Liver (tissue), 8 donors: ENCODE measurements at regions not wholly inside any gene's neighbourhood (a gene's known extent, or its start where the extent isn't known, plus 50 kb on each side); places are given as distances from the start of the nearest gene placed in this dataset.

Source experiments
- DNase-seq: peaks from one replicate; pipeline ENCODE4 v3.0.0-alpha.2; 2017; ENCODE audit warnings: low spot score
- H3K27ac ChIP-seq, 2 donors: one replicate each; pipeline ENCODE4 v1.7.0; 2013; ENCODE audit warnings: inconsistent platforms in 2 of 2, low read length in 2 of 2, control low read depth in 1 of 2, low read depth in 1 of 2, mild to moderate bottlenecking in 1 of 2
- H3K27me3 ChIP-seq, 4 donors: one replicate each; pipeline versions ENCODE4 v1.6.1 to v1.7.0; 2013; ENCODE audit warnings: low read length in 3 of 4, inconsistent platforms in 1 of 4, mild to moderate bottlenecking in 1 of 4, moderate library complexity in 1 of 4; ENCODE audit not compliant: control insufficient read depth in 4 of 4, insufficient read depth in 4 of 4
- H3K36me3 ChIP-seq, 4 donors: one replicate each; pipeline versions ENCODE4 v1.6.1 to v1.7.0; 2013; ENCODE audit warnings: low read length in 3 of 4, mild to moderate bottlenecking in 3 of 4, low read depth in 1 of 4, moderate library complexity in 1 of 4; ENCODE audit not compliant: control insufficient read depth in 4 of 4, insufficient read depth in 3 of 4
- H3K4me1 ChIP-seq, 4 donors: one replicate each; pipeline versions ENCODE4 v1.6.1 to v1.7.0; 2013; ENCODE audit warnings: low read length in 3 of 4, mild to moderate bottlenecking in 3 of 4, moderate library complexity in 1 of 4; ENCODE audit not compliant: control insufficient read depth in 4 of 4, insufficient read depth in 4 of 4
- H3K4me3 ChIP-seq, 3 donors: one replicate each; pipeline versions ENCODE4 v1.6.1 to v1.7.0; 2013; ENCODE audit warnings: low read length in 3 of 3, control low read depth in 1 of 3, low read depth in 1 of 3, mild to moderate bottlenecking in 1 of 3
- H3K9ac ChIP-seq, 2 donors: one replicate each; pipeline ENCODE4 v1.7.0; 2013; ENCODE audit warnings: low read length in 2 of 2, mild to moderate bottlenecking in 2 of 2, moderate library complexity in 2 of 2, control low read depth in 1 of 2, low read depth in 1 of 2
- H3K9me3 ChIP-seq, 4 donors: one replicate each; pipeline versions ENCODE4 v1.6.1 to v1.7.0; 2013; ENCODE audit warnings: low read length in 3 of 4; ENCODE audit not compliant: control insufficient read depth in 4 of 4
- EGR1 ChIP-seq, 2 donors: IDR thresholded peaks; 2 replicates each; pipeline ENCODE4 v1.6.1; 2016 to 2018; ENCODE audit warnings: antibody characterized with exemption in 2 of 2, low read depth in 2 of 2
- FOXA1 ChIP-seq: IDR thresholded peaks from 2 replicates; pipeline ENCODE4 v1.6.1; 2016; ENCODE audit warnings: antibody characterized with exemption
- FOXA2 ChIP-seq: IDR thresholded peaks from 2 replicates; pipeline ENCODE4 v1.6.1; 2016; ENCODE audit warnings: antibody characterized with exemption
- GABPA ChIP-seq, 2 donors: IDR thresholded peaks in 1 of 2; conservative IDR thresholded peaks in 1 of 2; 2 replicates each; pipeline ENCODE4 v1.6.1; 2016; ENCODE audit warnings: antibody characterized with exemption in 2 of 2, mild to moderate bottlenecking in 1 of 2, moderate library complexity in 1 of 2
- HNF4A ChIP-seq, 2 donors: conservative IDR thresholded peaks; 2 replicates each; pipeline ENCODE4 v1.6.1; 2016; ENCODE audit warnings: antibody characterized with exemption in 2 of 2, mild to moderate bottlenecking in 2 of 2
- HNF4G ChIP-seq: IDR thresholded peaks from 2 replicates; pipeline ENCODE4 v1.6.1; 2016; ENCODE audit warnings: antibody characterized with exemption
- JUND ChIP-seq, 2 donors: IDR thresholded peaks; 2 replicates each; pipeline ENCODE4 v1.6.1; 2016; ENCODE audit warnings: antibody characterized with exemption in 2 of 2
- NR2F2 ChIP-seq: IDR thresholded peaks from 2 replicates; pipeline ENCODE4 v1.6.1; 2016; ENCODE audit warnings: antibody characterized with exemption
- RAD21 ChIP-seq, 2 donors: IDR thresholded peaks; 2 replicates each; pipeline ENCODE4 v1.6.1; 2016; ENCODE audit warnings: antibody characterized with exemption in 2 of 2, mild to moderate bottlenecking in 2 of 2
- RXRA ChIP-seq, 2 donors: IDR thresholded peaks; 2 replicates each; pipeline ENCODE4 v1.6.1; 2017 to 2018; ENCODE audit warnings: antibody characterized with exemption in 2 of 2, mild to moderate bottlenecking in 1 of 2
- SP1 ChIP-seq: IDR thresholded peaks from 2 replicates; pipeline ENCODE4 v1.6.1; 2018; ENCODE audit warnings: antibody characterized with exemption, mild to moderate bottlenecking
- TAF1 ChIP-seq: conservative IDR thresholded peaks from 2 replicates; pipeline ENCODE4 v1.6.1; 2016; ENCODE audit warnings: antibody characterized with exemption, mild to moderate bottlenecking
- YY1 ChIP-seq: IDR thresholded peaks from 2 replicates; pipeline ENCODE4 v1.6.1; 2016; ENCODE audit warnings: antibody characterized with exemption, mild to moderate bottlenecking
- WGBS: extraction: QIAGEN DNeasy Blood & Tissue Kit; methylation state at CpG from one replicate; pipeline ENCODE4 v1.1.7; 2013; 5-methylcytosine and 5-hydroxymethylcytosine counted together
- TF ChIP-seq, protein P1 (sequence below): IDR thresholded peaks from 2 replicates; pipeline ENCODE4 v1.6.1; 2016; ENCODE audit warnings: antibody characterized with exemption
- TF ChIP-seq, protein P2 (sequence below): IDR thresholded peaks from 2 replicates; pipeline ENCODE4 v1.6.1; 2016; ENCODE audit warnings: antibody characterized with exemption, mild to moderate bottlenecking
- TF ChIP-seq, protein P3 (sequence below): IDR thresholded peaks from 2 replicates; pipeline ENCODE4 v1.6.1; 2016; ENCODE audit warnings: antibody characterized with exemption
- TF ChIP-seq, protein P4 (sequence below): IDR thresholded peaks from 2 replicates; pipeline ENCODE4 v1.6.1; 2016; ENCODE audit warnings: antibody characterized with exemption
- TF ChIP-seq, protein P5 (sequence below): fragments of 150-350 bp; IDR thresholded peaks from 2 replicates; pipeline ENCODE4 v1.5.1; 2017; ENCODE audit warnings: improper control_type of control experiment, low read depth, low read length; ENCODE audit not compliant: missing input control
- donor health status: healthy.
- donor health status: healthy.
- donor health status: healthy.
- donor health status: healthy.
- donor health status: healthy.

DNA sequence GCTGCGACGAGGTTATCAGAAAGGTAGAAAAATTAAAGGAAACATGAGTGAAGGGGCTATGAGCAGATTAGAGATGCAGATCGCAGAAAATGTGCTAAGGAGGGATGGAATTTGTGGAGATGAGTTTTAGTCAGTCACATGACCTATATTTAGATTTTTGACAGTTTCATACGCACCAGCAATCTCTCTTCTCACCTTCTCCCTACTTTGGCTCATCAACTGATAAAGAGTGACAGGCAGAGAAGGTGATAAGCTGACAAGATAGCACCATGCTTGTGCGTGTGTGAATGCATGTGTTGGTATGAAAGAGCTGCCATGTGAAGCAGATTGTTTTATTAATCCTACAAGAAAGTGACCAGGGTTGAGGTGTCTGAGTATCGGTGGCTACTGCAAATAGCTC, 252.6 kb downstream of the RAP2A start:
- WGBS = 75% methylated on average over 6 of the region's 6 CpGs
- no peaks in the 10 kb centered on the region for H3K4me1 ChIP-seq
- no peak for TF ChIP-seq SP1
- TF ChIP-seq, protein P1, sequence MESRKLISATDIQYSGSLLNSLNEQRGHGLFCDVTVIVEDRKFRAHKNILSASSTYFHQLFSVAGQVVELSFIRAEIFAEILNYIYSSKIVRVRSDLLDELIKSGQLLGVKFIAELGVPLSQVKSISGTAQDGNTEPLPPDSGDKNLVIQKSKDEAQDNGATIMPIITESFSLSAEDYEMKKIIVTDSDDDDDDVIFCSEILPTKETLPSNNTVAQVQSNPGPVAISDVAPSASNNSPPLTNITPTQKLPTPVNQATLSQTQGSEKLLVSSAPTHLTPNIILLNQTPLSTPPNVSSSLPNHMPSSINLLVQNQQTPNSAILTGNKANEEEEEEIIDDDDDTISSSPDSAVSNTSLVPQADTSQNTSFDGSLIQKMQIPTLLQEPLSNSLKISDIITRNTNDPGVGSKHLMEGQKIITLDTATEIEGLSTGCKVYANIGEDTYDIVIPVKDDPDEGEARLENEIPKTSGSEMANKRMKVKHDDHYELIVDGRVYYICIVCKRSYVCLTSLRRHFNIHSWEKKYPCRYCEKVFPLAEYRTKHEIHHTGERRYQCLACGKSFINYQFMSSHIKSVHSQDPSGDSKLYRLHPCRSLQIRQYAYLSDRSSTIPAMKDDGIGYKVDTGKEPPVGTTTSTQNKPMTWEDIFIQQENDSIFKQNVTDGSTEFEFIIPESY = no peak
- no peak for TF ChIP-seq NR2F2
- TF ChIP-seq EGR1 (IDR thresholded peaks at IDR 0.05; ENCODE audit: low read depth in 2 of 2) = no peak
- TF ChIP-seq YY1 = no peak
- no peak for DNase-seq
- H3K36me3 ChIP-seq = no peaks in the 10 kb centered on the region
- no peaks in the 10 kb centered on the region for H3K27me3 ChIP-seq
- no peak overlapping the region for H3K9ac ChIP-seq
- H3K9me3 ChIP-seq = no peaks in the 10 kb centered on the region
- no peak overlapping the region for H3K27ac ChIP-seq
- no peak overlapping the region for H3K4me3 ChIP-seq

DNA sequence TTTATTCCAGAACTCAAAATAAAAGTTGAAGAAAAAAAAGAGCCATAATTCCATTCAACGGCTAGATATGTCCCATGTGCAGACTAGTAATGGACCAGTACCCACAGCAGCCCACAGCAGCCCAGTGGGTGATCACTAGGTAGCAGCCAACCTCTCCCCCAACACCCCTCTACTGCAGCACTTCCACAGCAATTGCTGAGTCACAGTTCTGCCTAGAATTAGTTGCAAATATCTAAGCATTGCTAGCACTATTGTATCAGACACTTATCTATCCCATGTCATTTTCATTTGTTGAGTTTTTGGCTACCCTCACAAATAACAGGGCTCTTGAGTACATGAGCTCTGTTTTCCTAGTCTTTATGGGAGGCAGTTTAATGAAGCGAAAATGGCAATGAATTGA, 258.7 kb downstream of the RAP2A start:
- Histone ChIP-seq H3K9ac (no peak overlapping the region), H3K9me3 (no peaks in the 10 kb centered on the region), H3K27me3 (peaks cover 0 to 2% (median 0%) of the 10 kb centered on the region in 4 donors), H3K27ac (no peak overlapping the region), H3K4me3 (no peak overlapping the region), H3K4me1 (no peaks in the 10 kb centered on the region), H3K36me3 (no peaks in the 10 kb centered on the region)
- 86% methylated on average over 2 of the region's 2 CpGs for WGBS
- no peak for TF ChIP-seq YY1
- TF ChIP-seq RAD21 (IDR thresholded peaks at IDR 0.05) = no peak
- TF ChIP-seq, protein P2, sequence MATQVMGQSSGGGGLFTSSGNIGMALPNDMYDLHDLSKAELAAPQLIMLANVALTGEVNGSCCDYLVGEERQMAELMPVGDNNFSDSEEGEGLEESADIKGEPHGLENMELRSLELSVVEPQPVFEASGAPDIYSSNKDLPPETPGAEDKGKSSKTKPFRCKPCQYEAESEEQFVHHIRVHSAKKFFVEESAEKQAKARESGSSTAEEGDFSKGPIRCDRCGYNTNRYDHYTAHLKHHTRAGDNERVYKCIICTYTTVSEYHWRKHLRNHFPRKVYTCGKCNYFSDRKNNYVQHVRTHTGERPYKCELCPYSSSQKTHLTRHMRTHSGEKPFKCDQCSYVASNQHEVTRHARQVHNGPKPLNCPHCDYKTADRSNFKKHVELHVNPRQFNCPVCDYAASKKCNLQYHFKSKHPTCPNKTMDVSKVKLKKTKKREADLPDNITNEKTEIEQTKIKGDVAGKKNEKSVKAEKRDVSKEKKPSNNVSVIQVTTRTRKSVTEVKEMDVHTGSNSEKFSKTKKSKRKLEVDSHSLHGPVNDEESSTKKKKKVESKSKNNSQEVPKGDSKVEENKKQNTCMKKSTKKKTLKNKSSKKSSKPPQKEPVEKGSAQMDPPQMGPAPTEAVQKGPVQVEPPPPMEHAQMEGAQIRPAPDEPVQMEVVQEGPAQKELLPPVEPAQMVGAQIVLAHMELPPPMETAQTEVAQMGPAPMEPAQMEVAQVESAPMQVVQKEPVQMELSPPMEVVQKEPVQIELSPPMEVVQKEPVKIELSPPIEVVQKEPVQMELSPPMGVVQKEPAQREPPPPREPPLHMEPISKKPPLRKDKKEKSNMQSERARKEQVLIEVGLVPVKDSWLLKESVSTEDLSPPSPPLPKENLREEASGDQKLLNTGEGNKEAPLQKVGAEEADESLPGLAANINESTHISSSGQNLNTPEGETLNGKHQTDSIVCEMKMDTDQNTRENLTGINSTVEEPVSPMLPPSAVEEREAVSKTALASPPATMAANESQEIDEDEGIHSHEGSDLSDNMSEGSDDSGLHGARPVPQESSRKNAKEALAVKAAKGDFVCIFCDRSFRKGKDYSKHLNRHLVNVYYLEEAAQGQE = no peak
- no peak for TF ChIP-seq NR2F2
- TF ChIP-seq FOXA1 = no peak
- no peak for TF ChIP-seq JUND (IDR thresholded peaks at IDR 0.05)
- no peak for TF ChIP-seq GABPA (IDR thresholded peaks at IDR 0.05 in 1 of 2, conservative IDR thresholded peaks at IDR 0.05 in 1 of 2)
- TF ChIP-seq HNF4G = no peak
- TF ChIP-seq, protein P3, sequence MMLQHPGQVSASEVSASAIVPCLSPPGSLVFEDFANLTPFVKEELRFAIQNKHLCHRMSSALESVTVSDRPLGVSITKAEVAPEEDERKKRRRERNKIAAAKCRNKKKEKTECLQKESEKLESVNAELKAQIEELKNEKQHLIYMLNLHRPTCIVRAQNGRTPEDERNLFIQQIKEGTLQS = no peak
- TF ChIP-seq, protein P4, sequence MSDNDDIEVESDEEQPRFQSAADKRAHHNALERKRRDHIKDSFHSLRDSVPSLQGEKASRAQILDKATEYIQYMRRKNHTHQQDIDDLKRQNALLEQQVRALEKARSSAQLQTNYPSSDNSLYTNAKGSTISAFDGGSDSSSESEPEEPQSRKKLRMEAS = no peak
- TF ChIP-seq TAF1 = no peak
- TF ChIP-seq, protein P5, sequence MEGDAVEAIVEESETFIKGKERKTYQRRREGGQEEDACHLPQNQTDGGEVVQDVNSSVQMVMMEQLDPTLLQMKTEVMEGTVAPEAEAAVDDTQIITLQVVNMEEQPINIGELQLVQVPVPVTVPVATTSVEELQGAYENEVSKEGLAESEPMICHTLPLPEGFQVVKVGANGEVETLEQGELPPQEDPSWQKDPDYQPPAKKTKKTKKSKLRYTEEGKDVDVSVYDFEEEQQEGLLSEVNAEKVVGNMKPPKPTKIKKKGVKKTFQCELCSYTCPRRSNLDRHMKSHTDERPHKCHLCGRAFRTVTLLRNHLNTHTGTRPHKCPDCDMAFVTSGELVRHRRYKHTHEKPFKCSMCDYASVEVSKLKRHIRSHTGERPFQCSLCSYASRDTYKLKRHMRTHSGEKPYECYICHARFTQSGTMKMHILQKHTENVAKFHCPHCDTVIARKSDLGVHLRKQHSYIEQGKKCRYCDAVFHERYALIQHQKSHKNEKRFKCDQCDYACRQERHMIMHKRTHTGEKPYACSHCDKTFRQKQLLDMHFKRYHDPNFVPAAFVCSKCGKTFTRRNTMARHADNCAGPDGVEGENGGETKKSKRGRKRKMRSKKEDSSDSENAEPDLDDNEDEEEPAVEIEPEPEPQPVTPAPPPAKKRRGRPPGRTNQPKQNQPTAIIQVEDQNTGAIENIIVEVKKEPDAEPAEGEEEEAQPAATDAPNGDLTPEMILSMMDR = no peak
- TF ChIP-seq, protein P1 = no peak
- TF ChIP-seq HNF4A (conservative IDR thresholded peaks at IDR 0.05) = no peak
- TF ChIP-seq RXRA (IDR thresholded peaks at IDR 0.05) = no peak
- TF ChIP-seq SP1 = no peak
- TF ChIP-seq FOXA2 = no peak
- no peak for DNase-seq
